ENCODE measurements at regions not wholly inside any gene's neighbourhood (a gene's known extent, or its start where the extent isn't known, plus 50 kb on each side); places are given as distances from the start of the nearest gene placed in this dataset.

DNA sequence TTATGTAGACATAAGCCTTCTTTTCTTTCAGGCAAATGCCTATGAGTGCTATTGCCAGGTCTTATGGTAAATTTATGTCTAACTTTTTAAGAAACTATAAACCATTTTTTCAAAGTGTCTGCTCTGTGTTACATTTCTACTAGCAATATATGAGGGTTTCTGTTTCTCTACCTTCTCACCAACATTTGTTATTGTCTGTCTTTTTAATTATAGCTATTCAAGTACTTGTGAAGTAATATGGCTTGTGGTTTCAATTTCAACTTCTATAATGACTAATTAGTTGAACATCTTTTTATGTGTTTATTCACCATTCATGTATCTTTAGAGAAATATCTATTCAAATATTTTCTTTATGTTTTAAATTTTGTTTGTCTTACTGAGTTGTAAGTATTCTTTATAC, 213.1 kb upstream of the MC4R start:
- TF ChIP-seq, protein P1, sequence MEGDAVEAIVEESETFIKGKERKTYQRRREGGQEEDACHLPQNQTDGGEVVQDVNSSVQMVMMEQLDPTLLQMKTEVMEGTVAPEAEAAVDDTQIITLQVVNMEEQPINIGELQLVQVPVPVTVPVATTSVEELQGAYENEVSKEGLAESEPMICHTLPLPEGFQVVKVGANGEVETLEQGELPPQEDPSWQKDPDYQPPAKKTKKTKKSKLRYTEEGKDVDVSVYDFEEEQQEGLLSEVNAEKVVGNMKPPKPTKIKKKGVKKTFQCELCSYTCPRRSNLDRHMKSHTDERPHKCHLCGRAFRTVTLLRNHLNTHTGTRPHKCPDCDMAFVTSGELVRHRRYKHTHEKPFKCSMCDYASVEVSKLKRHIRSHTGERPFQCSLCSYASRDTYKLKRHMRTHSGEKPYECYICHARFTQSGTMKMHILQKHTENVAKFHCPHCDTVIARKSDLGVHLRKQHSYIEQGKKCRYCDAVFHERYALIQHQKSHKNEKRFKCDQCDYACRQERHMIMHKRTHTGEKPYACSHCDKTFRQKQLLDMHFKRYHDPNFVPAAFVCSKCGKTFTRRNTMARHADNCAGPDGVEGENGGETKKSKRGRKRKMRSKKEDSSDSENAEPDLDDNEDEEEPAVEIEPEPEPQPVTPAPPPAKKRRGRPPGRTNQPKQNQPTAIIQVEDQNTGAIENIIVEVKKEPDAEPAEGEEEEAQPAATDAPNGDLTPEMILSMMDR (IDR thresholded peaks at IDR 0.05): no peak
- TF ChIP-seq POLR2AphosphoS5 (IDR thresholded peaks at IDR 0.05; ENCODE audit: insufficient read depth in 1 of 2, low read depth in 1 of 2) (no peak), POLR2A (IDR thresholded peaks at IDR 0.05) (no peak)
- Histone ChIP-seq H3K27me3 (no peaks in the 10 kb centered on the region), H3K4me3 (no peak overlapping the region), H3K36me3 (no peaks in the 10 kb centered on the region), H3K27ac (no peak overlapping the region), H3K4me1 (no peaks in the 10 kb centered on the region), H3K9me3 (no peaks in the 10 kb centered on the region)
- intact Hi-C loops (cut with DNase I): no loop called here
- no peak for DNase-seq (ENCODE audit: extremely low spot score in 2 of 2)

DNA sequence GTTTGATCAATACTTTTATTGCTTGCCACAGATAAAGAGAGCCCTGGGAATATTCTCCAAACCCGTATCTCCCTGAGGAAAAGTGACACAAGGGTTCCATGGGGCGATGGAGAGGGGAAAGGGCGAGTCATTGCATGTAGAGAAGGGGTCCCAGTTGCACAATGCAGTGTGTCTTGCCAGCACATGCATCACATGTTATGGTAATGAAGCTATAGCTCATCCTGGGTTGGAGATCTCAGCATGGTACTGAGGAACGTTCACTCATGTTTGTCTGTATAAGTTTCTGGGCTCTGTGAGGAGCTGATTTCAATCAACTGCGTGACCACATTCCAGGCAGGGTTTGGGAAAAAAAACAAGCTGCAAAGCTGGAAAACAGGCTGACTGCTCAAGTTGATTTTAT, 220.7 kb upstream of the MC4R start:
- Histone ChIP-seq H3K4me3 (no peak overlapping the region), H3K4me1 (no peaks in the 10 kb centered on the region), H3K27ac (no peak overlapping the region), H3K27me3 (no peaks in the 10 kb centered on the region), H3K36me3 (no peaks in the 10 kb centered on the region), H3K9me3 (no peaks in the 10 kb centered on the region)
- DNase-seq (ENCODE audit: extremely low spot score in 2 of 2): no peak
- TF ChIP-seq, protein P1 (IDR thresholded peaks at IDR 0.05): no peak
- TF ChIP-seq POLR2A (IDR thresholded peaks at IDR 0.05) (no peak), POLR2AphosphoS5 (IDR thresholded peaks at IDR 0.05; ENCODE audit: insufficient read depth in 1 of 2, low read depth in 1 of 2) (no peak)
- intact Hi-C loops (cut with DNase I): no loop called here

DNA sequence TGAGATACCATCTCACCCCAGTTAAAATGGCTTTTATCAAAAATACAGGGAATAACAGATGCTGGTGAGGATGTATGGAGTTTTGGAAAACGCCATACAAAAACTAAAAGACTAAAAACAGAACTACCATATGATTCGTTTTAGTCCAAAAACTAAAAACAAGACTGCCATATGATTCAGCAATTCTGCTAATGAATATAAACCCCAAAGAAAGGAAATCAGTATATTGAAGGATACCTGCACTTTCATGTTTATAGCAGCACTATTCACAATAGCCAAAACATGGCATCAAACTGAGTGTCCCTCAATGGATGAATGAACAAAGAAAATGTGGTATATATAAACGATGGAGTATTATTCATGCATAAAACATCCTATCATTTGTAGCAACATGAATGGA, 224.4 kb upstream of the MC4R start:
- H3K36me3 ChIP-seq: no peaks in the 10 kb centered on the region
- H3K4me1 ChIP-seq: no peaks in the 10 kb centered on the region
- no peak overlapping the region for H3K27ac ChIP-seq
- no peak overlapping the region for H3K4me3 ChIP-seq
- no peak for DNase-seq (ENCODE audit: extremely low spot score in 2 of 2)
- intact Hi-C loops (cut with DNase I): no loop called here
- no peaks in the 10 kb centered on the region for H3K9me3 ChIP-seq
- no peaks in the 10 kb centered on the region for H3K27me3 ChIP-seq
- no peak for TF ChIP-seq POLR2AphosphoS5 (IDR thresholded peaks at IDR 0.05; ENCODE audit: insufficient read depth in 1 of 2, low read depth in 1 of 2)
- no peak for TF ChIP-seq POLR2A (IDR thresholded peaks at IDR 0.05)
- TF ChIP-seq, protein P1 (IDR thresholded peaks at IDR 0.05): no peak

GRCh38 chr18:60599267-60599666, 226.7 kb upstream of the MC4R start:
- Histone ChIP-seq H3K27me3 (no peaks in the 10 kb centered on the region), H3K4me1 (no peaks in the 10 kb centered on the region), H3K27ac (no peak overlapping the region), H3K4me3 (no peak overlapping the region), H3K9me3 (no peaks in the 10 kb centered on the region), H3K36me3 (no peaks in the 10 kb centered on the region)
- intact Hi-C loops (cut with DNase I): no loop called here
- no peak for DNase-seq (ENCODE audit: extremely low spot score in 2 of 2)
- no peak for TF ChIP-seq POLR2A (IDR thresholded peaks at IDR 0.05)
- TF ChIP-seq POLR2AphosphoS5 (IDR thresholded peaks at IDR 0.05; ENCODE audit: insufficient read depth in 1 of 2, low read depth in 1 of 2): no peak
- TF ChIP-seq, protein P1 (IDR thresholded peaks at IDR 0.05): no peak

DNA sequence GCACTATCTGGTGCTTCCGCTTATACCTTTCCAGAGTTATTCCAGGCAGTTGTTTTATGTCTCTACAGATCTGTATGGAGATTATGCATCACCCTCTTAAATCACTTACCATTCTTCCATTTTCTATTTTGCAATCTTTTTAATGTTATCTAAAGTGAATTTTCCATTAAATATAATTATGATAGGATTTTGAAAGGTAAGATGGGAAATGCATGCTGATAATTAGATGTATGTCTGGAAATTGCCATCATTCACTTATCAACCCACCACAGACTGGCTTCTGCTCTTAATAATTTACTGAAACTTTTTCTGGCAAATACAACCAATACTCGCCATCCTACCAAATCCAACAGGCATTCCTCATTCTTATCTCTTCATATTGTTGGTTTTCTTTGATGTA, 227.4 kb upstream of the MC4R start:
- H3K9me3 ChIP-seq: no peaks in the 10 kb centered on the region
- H3K36me3 ChIP-seq: no peaks in the 10 kb centered on the region
- intact Hi-C loops (cut with DNase I): no loop called here
- no peaks in the 10 kb centered on the region for H3K4me1 ChIP-seq
- no peak for DNase-seq (ENCODE audit: extremely low spot score in 2 of 2)
- TF ChIP-seq, protein P1 (IDR thresholded peaks at IDR 0.05): no peak
- TF ChIP-seq POLR2A (IDR thresholded peaks at IDR 0.05) (no peak), POLR2AphosphoS5 (IDR thresholded peaks at IDR 0.05; ENCODE audit: insufficient read depth in 1 of 2, low read depth in 1 of 2) (no peak)
- H3K27ac ChIP-seq: no peak overlapping the region
- no peaks in the 10 kb centered on the region for H3K27me3 ChIP-seq
- H3K4me3 ChIP-seq: no peak overlapping the region
